ENCODE measurements at regions not wholly inside any gene's neighbourhood (a gene's known extent, or its start where the extent isn't known, plus 50 kb on each side); places are given as distances from the start of the nearest gene placed in this dataset.

DNA sequence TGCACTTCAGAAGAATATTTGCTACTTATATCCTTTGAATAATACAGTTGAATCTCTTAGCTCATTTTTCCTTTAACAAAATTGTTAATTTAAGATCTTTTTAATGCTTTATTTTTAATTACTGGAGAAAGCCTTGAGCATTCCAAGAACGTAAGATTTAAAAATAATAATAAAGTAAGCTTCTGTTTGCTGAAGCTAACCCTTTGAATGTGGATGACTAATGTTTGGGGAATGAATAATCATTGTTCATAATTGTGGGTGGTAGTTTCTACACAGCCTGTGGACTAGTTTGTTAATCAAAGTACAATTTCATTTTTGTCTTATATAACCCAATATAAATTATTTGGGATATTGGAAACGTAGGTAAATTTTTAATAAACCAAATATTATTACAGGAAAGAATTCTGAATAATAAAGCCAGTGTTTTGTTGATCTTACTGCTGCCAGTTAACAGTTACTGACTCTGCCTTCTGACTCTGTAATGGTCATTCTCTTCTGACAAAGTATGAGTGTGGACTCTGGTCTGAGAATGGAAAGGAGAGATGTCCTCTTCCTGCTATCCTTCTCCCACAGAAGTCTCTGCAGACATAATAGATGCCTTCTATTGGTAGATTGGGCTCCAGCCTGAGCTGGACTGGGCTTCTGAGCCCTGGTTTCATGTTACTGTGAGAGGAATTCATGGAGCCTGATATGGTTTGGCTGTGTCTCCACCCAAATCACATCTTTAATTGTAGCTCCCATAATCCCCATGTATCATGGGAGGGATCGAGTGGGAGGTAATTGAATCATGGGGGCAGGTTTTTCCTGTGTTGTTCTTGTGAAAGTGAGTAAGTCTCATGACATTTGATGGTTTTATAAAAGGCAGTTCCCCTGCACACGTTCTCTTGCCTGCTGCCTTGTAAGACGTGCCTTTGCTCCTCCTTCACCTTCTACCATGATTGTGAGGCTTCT, 292.7 kb upstream of the SLC39A10 start:
- no peaks in the 10 kb centered on the region for H3K9me3 ChIP-seq
- H3K27me3 ChIP-seq: no peaks in the 10 kb centered on the region
- H3K4me3 ChIP-seq: no peak overlapping the region
- H3K36me3 ChIP-seq: no peaks in the 10 kb centered on the region
- no peak for DNase-seq (ENCODE audit: low spot score in 2 of 2)
- peak overlapping the region in 1 of 2 donors; percentile 15 for H3K27ac ChIP-seq
- no peaks in the 10 kb centered on the region for H3K4me1 ChIP-seq
- intact Hi-C loops (cut with DNase I; ENCODE audit: low total_unique reads): no loop called here
- TF ChIP-seq POLR2A (IDR thresholded peaks at IDR 0.05) (no peak), POLR2AphosphoS5 (IDR thresholded peaks at IDR 0.05) (no peak)
- TF ChIP-seq, protein P1, sequence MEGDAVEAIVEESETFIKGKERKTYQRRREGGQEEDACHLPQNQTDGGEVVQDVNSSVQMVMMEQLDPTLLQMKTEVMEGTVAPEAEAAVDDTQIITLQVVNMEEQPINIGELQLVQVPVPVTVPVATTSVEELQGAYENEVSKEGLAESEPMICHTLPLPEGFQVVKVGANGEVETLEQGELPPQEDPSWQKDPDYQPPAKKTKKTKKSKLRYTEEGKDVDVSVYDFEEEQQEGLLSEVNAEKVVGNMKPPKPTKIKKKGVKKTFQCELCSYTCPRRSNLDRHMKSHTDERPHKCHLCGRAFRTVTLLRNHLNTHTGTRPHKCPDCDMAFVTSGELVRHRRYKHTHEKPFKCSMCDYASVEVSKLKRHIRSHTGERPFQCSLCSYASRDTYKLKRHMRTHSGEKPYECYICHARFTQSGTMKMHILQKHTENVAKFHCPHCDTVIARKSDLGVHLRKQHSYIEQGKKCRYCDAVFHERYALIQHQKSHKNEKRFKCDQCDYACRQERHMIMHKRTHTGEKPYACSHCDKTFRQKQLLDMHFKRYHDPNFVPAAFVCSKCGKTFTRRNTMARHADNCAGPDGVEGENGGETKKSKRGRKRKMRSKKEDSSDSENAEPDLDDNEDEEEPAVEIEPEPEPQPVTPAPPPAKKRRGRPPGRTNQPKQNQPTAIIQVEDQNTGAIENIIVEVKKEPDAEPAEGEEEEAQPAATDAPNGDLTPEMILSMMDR (IDR thresholded peaks at IDR 0.05): no peak

DNA sequence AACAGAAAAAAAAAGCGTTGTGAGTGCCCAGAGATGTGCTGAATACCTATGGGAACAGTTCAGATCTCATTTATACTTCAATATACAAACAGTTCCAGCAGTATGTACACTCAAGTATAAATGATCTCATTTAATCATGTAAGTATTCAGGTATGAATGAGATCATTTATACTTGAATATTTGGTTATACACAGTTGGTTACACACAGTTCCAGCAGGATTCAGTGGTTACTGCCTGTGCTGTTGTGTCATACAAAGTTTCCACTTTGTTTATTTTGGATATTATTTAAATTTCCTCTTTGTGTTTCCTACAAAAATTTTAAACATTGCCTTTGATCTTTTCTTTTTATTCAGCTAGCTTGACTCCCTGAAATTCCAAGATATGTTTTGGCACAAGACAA, 293.5 kb upstream of the SLC39A10 start:
- Histone ChIP-seq H3K36me3 (no peaks in the 10 kb centered on the region), H3K4me1 (no peaks in the 10 kb centered on the region), H3K27ac (no peak overlapping the region), H3K9me3 (no peaks in the 10 kb centered on the region), H3K27me3 (no peaks in the 10 kb centered on the region), H3K4me3 (no peak overlapping the region)
- DNase-seq (ENCODE audit: low spot score in 2 of 2): no peak
- intact Hi-C loops (cut with DNase I; ENCODE audit: low total_unique reads): no loop called here
- TF ChIP-seq POLR2A (IDR thresholded peaks at IDR 0.05) (no peak), POLR2AphosphoS5 (IDR thresholded peaks at IDR 0.05) (no peak)
- TF ChIP-seq, protein P1 (IDR thresholded peaks at IDR 0.05): no peak

DNA sequence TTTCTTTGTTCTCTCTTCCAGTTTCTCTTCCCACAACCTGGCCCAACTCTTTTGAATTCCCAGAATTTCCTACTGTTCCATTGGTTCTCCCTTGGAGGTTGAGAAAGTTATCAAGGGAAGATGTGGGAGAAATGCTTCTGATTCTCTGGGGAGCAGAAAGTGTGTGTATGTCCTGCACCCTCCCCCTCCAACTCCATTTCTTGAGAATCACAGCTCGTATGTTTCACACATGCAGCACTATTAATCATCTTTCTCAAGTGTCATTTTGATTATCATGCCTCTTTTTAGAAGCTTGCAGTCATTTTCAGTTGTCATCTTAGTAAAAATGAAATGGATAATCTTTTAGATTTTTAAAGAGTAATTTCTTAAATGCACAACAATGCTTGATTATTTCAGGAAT, 296.8 kb upstream of the SLC39A10 start:
- Histone ChIP-seq H3K36me3 (no peaks in the 10 kb centered on the region), H3K27ac (no peak overlapping the region), H3K4me3 (no peak overlapping the region), H3K4me1 (no peaks in the 10 kb centered on the region), H3K9me3 (peaks cover 0 to 6% of the 10 kb centered on the region in 2 donors), H3K27me3 (no peaks in the 10 kb centered on the region)
- no peak for TF ChIP-seq POLR2AphosphoS5 (IDR thresholded peaks at IDR 0.05)
- TF ChIP-seq POLR2A (IDR thresholded peaks at IDR 0.05): no peak
- TF ChIP-seq, protein P1 (IDR thresholded peaks at IDR 0.05): no peak
- no peak for DNase-seq (ENCODE audit: low spot score in 2 of 2)
- intact Hi-C loops (cut with DNase I; ENCODE audit: low total_unique reads): no loop called here

DNA sequence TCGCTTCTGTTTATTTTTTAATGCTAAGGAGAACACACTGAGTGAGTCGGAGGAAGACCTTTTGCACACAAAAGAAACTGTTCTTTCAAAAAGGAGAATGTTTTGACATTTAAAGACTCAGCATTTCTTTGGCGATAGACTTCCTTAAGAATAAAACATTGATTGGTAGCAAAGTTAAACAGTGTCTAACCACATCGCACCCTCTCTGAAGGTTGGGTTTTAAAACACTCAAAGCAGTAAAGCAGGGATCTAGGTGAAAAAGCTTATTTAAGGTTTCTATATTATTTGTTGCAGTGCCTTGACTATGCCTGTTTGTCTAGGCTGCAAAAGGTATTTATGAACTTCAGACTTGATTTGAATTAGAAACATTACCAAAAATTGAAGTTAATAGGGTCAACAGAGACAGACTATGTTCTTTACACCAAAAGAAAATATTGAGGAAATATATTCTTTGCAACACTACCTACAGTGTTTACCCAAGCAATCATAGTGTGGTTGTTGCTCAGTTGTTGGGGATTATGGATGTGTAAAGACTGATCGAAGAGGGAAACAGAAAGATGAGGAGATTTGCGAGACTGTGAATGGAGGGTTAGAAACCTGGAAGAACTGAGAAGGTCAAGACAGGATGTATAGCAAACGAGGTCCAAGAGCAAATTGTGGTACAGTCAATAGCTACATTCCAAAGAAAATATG, 297.8 kb upstream of the SLC39A10 start:
- no peaks in the 10 kb centered on the region for H3K36me3 ChIP-seq
- H3K9me3 ChIP-seq: peaks cover 0 to 6% of the 10 kb centered on the region in 2 donors
- no peaks in the 10 kb centered on the region for H3K4me1 ChIP-seq
- no peak for TF ChIP-seq POLR2AphosphoS5 (IDR thresholded peaks at IDR 0.05)
- no peak for TF ChIP-seq POLR2A (IDR thresholded peaks at IDR 0.05)
- TF ChIP-seq, protein P1 (IDR thresholded peaks at IDR 0.05): no peak
- no peaks in the 10 kb centered on the region for H3K27me3 ChIP-seq
- no peak overlapping the region for H3K4me3 ChIP-seq
- no peak for DNase-seq (ENCODE audit: low spot score in 2 of 2)
- intact Hi-C loops (cut with DNase I; ENCODE audit: low total_unique reads): no loop called here
- H3K27ac ChIP-seq: no peak overlapping the region

DNA sequence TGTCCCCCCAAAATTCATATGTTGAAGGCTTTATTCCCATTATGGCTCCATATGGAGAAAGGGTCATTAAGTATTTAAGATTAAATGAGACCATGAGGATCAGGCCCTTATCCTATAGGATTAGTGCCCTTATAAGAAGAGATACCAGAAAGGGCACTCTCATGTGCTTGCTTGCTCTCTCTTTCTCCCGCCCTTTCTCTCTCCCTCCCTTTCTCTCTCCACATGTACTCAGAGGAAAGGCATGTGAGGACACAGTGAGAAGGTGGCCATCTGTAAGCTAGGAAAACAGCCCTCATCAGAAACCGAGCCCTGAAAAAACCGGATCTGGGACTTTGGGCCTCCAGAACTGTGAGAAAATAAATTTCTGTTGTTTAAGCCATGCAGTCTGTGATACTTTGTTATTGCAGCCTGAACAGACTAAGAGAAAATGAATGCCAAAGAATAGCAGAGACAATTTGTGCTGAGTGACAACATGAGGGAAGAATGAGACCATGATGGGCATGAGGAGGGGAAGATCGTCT, 300.0 kb upstream of the SLC39A10 start:
- Histone ChIP-seq H3K27ac (no peak overlapping the region), H3K4me3 (no peak overlapping the region), H3K9me3 (peaks cover 0 to 6% of the 10 kb centered on the region in 2 donors), H3K4me1 (no peaks in the 10 kb centered on the region), H3K27me3 (no peaks in the 10 kb centered on the region), H3K36me3 (no peaks in the 10 kb centered on the region)
- TF ChIP-seq POLR2A (IDR thresholded peaks at IDR 0.05) (no peak), POLR2AphosphoS5 (IDR thresholded peaks at IDR 0.05) (no peak)
- TF ChIP-seq, protein P1 (IDR thresholded peaks at IDR 0.05): no peak
- intact Hi-C loops (cut with DNase I; ENCODE audit: low total_unique reads): no loop called here
- no peak for DNase-seq (ENCODE audit: low spot score in 2 of 2)

Measured in breast epithelium (tissue), 4 donors.